ENCODE measurements at regions not wholly inside any gene's neighbourhood (a gene's known extent, or its start where the extent isn't known, plus 50 kb on each side); places are given as distances from the start of the nearest gene placed in this dataset.

- TF ChIP-seq CTCF (CRISPR knock-in tag; IDR thresholded peaks at IDR 0.05) = no peak
- TF ChIP-seq TBP (CRISPR knock-in tag; IDR thresholded peaks at IDR 0.05) = no peak
- no peak for TF ChIP-seq SUZ12 (IDR thresholded peaks at IDR 0.05; ENCODE audit: low read depth, low read length)
- no peak for TF ChIP-seq NFE2L2 (IDR thresholded peaks at IDR 0.05; ENCODE audit: low read length)
- TF ChIP-seq HOMEZ (CRISPR knock-in tag; IDR thresholded peaks at IDR 0.05; ENCODE audit: low read depth) = peak; percentile 38; the same call in 1 of the 2 replicates
- no peak for TF ChIP-seq ZNF644 (CRISPR knock-in tag; IDR thresholded peaks at IDR 0.05; ENCODE audit: low read depth)
- no peak for TF ChIP-seq KAT2B (IDR thresholded peaks at IDR 0.05; ENCODE audit: borderline replicate concordance, low read depth, low read length)
- no peak for TF ChIP-seq KAT8 (CRISPR knock-in tag; IDR thresholded peaks at IDR 0.05)
- TF ChIP-seq ELF4 (CRISPR knock-in tag; IDR thresholded peaks at IDR 0.05; ENCODE audit: borderline replicate concordance) = no peak
- no peak for TF ChIP-seq JUN (CRISPR knock-in tag; IDR thresholded peaks at IDR 0.05)
- no peak for TF ChIP-seq GLMP (CRISPR knock-in tag; IDR thresholded peaks at IDR 0.05; ENCODE audit: borderline replicate concordance)
- no peak for TF ChIP-seq EP300 (IDR thresholded peaks at IDR 0.05; ENCODE audit: low read depth in 2 of 2, low read length in 2 of 2)
- no peak for TF ChIP-seq EP300 (CRISPR knock-in tag; IDR thresholded peaks at IDR 0.05; ENCODE audit: borderline replicate concordance)
- no peak for TF ChIP-seq FOSL2 (CRISPR knock-in tag; IDR thresholded peaks at IDR 0.05)
Observed at GRCh38 chr20:52251136-52251700, 59.6 kb upstream of the ZFP64 start.
